CD4-positive, CD25-positive, alpha-beta regulatory T cell (primary cell): ENCODE measurements at regions not wholly inside any gene's neighbourhood (a gene's known extent, or its start where the extent isn't known, plus 50 kb on each side); places are given as distances from the start of the nearest gene placed in this dataset.

Experiments used
- ATAC-seq, 2 donors: fragments of 150-1000 bp; cut with Tn5 transposase; one replicate each; pipeline ENCODE4 v1.10.0; 2021; ENCODE audit warnings: low read depth in 2 of 2, moderate number of reproducible peaks in 2 of 2, moderate library complexity in 1 of 2
- DNase-seq, 3 donors: peaks; one replicate each; pipeline versions ENCODE4 v3.0.0 to v3.0.0-alpha.2; 2012 to 2022; ENCODE audit warnings: mixed read lengths in 1 of 3
- H3K27ac ChIP-seq: one replicate; pipeline ENCODE4 v1.7.0; 2013; ENCODE audit warnings: mild to moderate bottlenecking, low read length; ENCODE audit not compliant: insufficient read depth, poor library complexity, severe bottlenecking
- H3K27me3 ChIP-seq: one replicate; pipeline ENCODE4 v1.7.0; 2013; ENCODE audit warnings: low read length; ENCODE audit not compliant: control insufficient read depth, insufficient read depth
- H3K36me3 ChIP-seq: one replicate; pipeline ENCODE4 v1.7.0; 2013; ENCODE audit warnings: mild to moderate bottlenecking, low read length, moderate library complexity; ENCODE audit not compliant: control insufficient read depth, insufficient read depth
- H3K4me1 ChIP-seq: 2 replicates; pipeline ENCODE4 v1.7.0; 2013; ENCODE audit warnings: mild to moderate bottlenecking, low read length; ENCODE audit not compliant: insufficient read depth, control insufficient read depth, poor library complexity, severe bottlenecking
- H3K4me3 ChIP-seq: one replicate; pipeline ENCODE4 v1.7.0; 2013; ENCODE audit warnings: low read depth, mild to moderate bottlenecking, low read length, moderate library complexity
- H3K9me3 ChIP-seq, 2 experiments: 1 replicate in 1 of 2; 2 replicates in 1 of 2; pipeline ENCODE4 v1.7.0; 2013; ENCODE audit warnings: low read length in 2 of 2, mild to moderate bottlenecking in 1 of 2, moderate library complexity in 1 of 2; ENCODE audit not compliant: control insufficient read depth in 2 of 2
- H3K27ac Mint-ChIP-seq, 3 donors: one replicate each; pipeline ENCODE4 v1.8.0; 2020 to 2022; ENCODE audit warnings: mild to moderate bottlenecking in 3 of 3, mixed read lengths in 3 of 3, moderate library complexity in 2 of 3
- H3K27me3 Mint-ChIP-seq: one replicate; pipeline ENCODE4 v1.8.0; 2022; ENCODE audit warnings: mild to moderate bottlenecking, mixed read lengths
- H3K36me3 Mint-ChIP-seq: one replicate; pipeline ENCODE4 v1.8.0; 2020; ENCODE audit warnings: mixed read lengths
- H3K4me1 Mint-ChIP-seq, 4 donors: one replicate each; pipeline ENCODE4 v1.8.0; 2020 to 2022; ENCODE audit warnings: mixed read lengths in 4 of 4, mild to moderate bottlenecking in 1 of 4
- H3K4me3 Mint-ChIP-seq, 4 donors: one replicate each; pipeline ENCODE4 v1.8.0; 2020 to 2022; ENCODE audit warnings: mild to moderate bottlenecking in 4 of 4, mixed read lengths in 4 of 4, moderate library complexity in 3 of 4
- H3K9me3 Mint-ChIP-seq, 7 donors: one replicate each; pipeline ENCODE4 v1.8.0; 2020 to 2022; ENCODE audit warnings: mixed read lengths in 7 of 7, mild to moderate bottlenecking in 3 of 7, moderate library complexity in 2 of 7

GRCh38 chr20:24098886-24099285, 110.3 kb upstream of the GGTLC1 start:
- no peak overlapping the region for H3K4me3 Mint-ChIP-seq
- H3K9me3 ChIP-seq: no peaks in the 10 kb centered on the region
- H3K4me3 ChIP-seq: no peak overlapping the region
- ATAC-seq (no peak), DNase-seq (no peak)
- no peaks in the 10 kb centered on the region for H3K27me3 ChIP-seq
- H3K4me1 Mint-ChIP-seq: peaks cover 0 to 4% (median 0%) of the 10 kb centered on the region in 4 donors
- no peaks in the 10 kb centered on the region for H3K27me3 Mint-ChIP-seq
- peak overlapping the region in 1 of 3 donors; percentile 39 for H3K27ac Mint-ChIP-seq
- no peaks in the 10 kb centered on the region for H3K4me1 ChIP-seq
- no peak overlapping the region for H3K27ac ChIP-seq
- no peaks in the 10 kb centered on the region for H3K36me3 Mint-ChIP-seq
- peaks cover 0 to 3% (median 0%) of the 10 kb centered on the region in 7 donors for H3K9me3 Mint-ChIP-seq
- no peaks in the 10 kb centered on the region for H3K36me3 ChIP-seq

DNA sequence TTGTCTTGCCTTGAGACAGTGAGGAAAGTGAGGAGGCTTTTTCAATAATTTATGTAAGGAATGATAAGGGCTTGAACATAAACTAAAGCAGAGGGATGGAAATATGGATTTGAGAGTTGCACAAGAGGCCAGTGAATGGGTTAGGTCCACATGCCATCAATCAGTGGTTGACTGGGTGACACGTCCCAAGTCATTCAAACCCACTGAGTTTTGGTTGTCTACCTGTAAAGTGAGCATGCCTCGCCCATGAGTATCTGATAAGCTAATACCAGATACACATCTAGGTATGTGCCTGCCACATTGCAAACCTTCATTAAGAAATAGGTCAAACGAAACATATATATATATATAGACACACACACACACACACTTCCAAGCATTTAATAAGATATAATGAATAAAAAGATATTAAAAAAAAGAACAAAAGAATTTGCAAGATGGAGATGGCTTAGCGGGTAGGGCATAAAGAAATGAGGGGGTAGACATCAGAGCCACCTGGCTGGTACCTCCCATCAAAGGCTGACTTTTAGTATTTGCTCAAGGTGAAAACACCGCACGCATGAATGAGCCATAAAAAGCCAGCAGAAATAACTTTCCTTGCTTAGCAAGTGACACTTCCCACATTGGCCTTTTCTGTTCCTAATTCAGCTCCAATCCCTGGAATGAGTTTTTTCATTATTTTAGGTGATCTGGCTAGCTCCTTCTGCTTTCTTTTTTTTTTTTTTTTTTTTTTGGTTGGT, 109.1 kb upstream of the GGTLC1 start:
- no peak overlapping the region for H3K4me3 Mint-ChIP-seq
- Histone ChIP-seq H3K4me3 (no peak overlapping the region), H3K36me3 (no peaks in the 10 kb centered on the region), H3K4me1 (no peaks in the 10 kb centered on the region), H3K9me3 (no peaks in the 10 kb centered on the region), H3K27ac (no peak overlapping the region), H3K27me3 (no peaks in the 10 kb centered on the region)
- no peak for ATAC-seq
- peaks cover 0 to 4% (median 0%) of the 10 kb centered on the region in 4 donors for H3K4me1 Mint-ChIP-seq
- peaks cover 0 to 3% (median 0%) of the 10 kb centered on the region in 7 donors for H3K9me3 Mint-ChIP-seq
- no peak for DNase-seq
- H3K27me3 Mint-ChIP-seq: peaks cover 5% of the 10 kb centered on the region
- no peaks in the 10 kb centered on the region for H3K36me3 Mint-ChIP-seq
- no peak overlapping the region for H3K27ac Mint-ChIP-seq

GRCh38 chr20:24096864-24097450, 108.4 kb upstream of the GGTLC1 start:
- no peak overlapping the region for H3K27ac ChIP-seq
- Mint-ChIP-seq H3K4me1 (peaks cover 0 to 4% (median 0%) of the 10 kb centered on the region in 4 donors), H3K27me3 (peaks cover 7% of the 10 kb centered on the region), H3K9me3 (peaks cover 0 to 3% (median 0%) of the 10 kb centered on the region in 7 donors), H3K4me3 (no peak overlapping the region), H3K36me3 (no peaks in the 10 kb centered on the region), H3K27ac (peak overlapping the region in 1 of 3 donors; percentile 18)
- H3K4me3 ChIP-seq: no peak overlapping the region
- ATAC-seq (no peak), DNase-seq (no peak)
- H3K4me1 ChIP-seq: no peaks in the 10 kb centered on the region
- no peaks in the 10 kb centered on the region for H3K27me3 ChIP-seq
- H3K36me3 ChIP-seq: no peaks in the 10 kb centered on the region
- H3K9me3 ChIP-seq: no peaks in the 10 kb centered on the region

DNA sequence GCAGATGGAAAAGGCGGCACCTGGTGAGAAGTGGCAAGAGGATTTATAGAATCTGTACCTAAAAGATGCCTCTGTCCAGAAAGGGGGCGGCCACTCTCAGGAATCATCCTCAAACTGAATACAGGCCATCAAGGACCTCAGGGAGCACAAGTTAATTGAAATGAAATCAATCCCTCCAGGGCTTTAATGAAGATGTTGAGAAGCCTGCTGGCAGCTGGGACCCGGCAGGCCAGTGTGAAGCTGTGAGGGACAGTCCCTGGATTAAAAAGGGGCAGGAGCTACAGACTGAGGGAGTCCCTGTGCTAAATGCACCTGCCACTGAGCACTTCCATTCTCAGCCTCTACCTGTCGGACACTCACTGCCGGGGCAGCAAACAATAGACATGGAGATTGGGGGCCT, 107.7 kb upstream of the GGTLC1 start:
- no peaks in the 10 kb centered on the region for H3K27me3 ChIP-seq
- Mint-ChIP-seq H3K27me3 (peaks cover 12% of the 10 kb centered on the region), H3K9me3 (peaks cover 0 to 3% (median 0%) of the 10 kb centered on the region in 7 donors), H3K36me3 (no peaks in the 10 kb centered on the region), H3K27ac (no peak overlapping the region), H3K4me1 (peaks cover 0 to 4% (median 0%) of the 10 kb centered on the region in 4 donors), H3K4me3 (no peak overlapping the region)
- DNase-seq (no peak), ATAC-seq (no peak)
- no peak overlapping the region for H3K4me3 ChIP-seq
- H3K36me3 ChIP-seq: no peaks in the 10 kb centered on the region
- no peaks in the 10 kb centered on the region for H3K9me3 ChIP-seq
- no peaks in the 10 kb centered on the region for H3K4me1 ChIP-seq
- H3K27ac ChIP-seq: no peak overlapping the region

DNA sequence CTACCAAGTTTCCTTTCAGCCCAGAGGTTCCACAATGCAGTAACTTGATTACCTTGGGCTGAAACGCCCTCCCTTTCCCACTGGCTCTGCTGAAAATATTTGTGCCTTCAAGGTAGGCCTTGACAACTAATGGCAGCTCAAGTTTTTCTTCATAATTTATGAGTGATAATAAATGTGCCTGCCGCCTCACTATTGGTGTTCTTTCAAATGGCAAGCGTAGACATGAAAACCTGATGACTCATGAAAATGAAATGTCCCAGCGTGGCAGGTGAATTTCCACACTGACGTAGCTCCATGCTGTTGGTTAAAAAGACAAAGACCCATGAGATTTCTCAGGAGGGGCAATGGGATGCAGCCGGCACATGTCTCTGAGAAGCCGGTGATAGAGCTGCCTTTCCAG, 107.2 kb upstream of the GGTLC1 start:
- no peaks in the 10 kb centered on the region for H3K36me3 ChIP-seq
- Mint-ChIP-seq H3K4me1 (peaks cover 0 to 4% (median 0%) of the 10 kb centered on the region in 4 donors), H3K27ac (no peak overlapping the region), H3K9me3 (peaks cover 0 to 3% (median 0%) of the 10 kb centered on the region in 7 donors), H3K27me3 (peaks cover 12% of the 10 kb centered on the region), H3K4me3 (no peak overlapping the region), H3K36me3 (no peaks in the 10 kb centered on the region)
- DNase-seq (no peak), ATAC-seq (no peak)
- H3K4me3 ChIP-seq: no peak overlapping the region
- H3K27ac ChIP-seq: no peak overlapping the region
- no peaks in the 10 kb centered on the region for H3K4me1 ChIP-seq
- H3K9me3 ChIP-seq: no peaks in the 10 kb centered on the region
- H3K27me3 ChIP-seq: no peaks in the 10 kb centered on the region

GRCh38 chr20:24095303-24095702, 106.7 kb upstream of the GGTLC1 start:
- H3K27me3 ChIP-seq: no peaks in the 10 kb centered on the region
- no peak overlapping the region for H3K4me3 ChIP-seq
- no peaks in the 10 kb centered on the region for H3K36me3 Mint-ChIP-seq
- DNase-seq (no peak), ATAC-seq (no peak)
- H3K36me3 ChIP-seq: no peaks in the 10 kb centered on the region
- no peak overlapping the region for H3K4me3 Mint-ChIP-seq
- peaks cover 0 to 3% (median 0%) of the 10 kb centered on the region in 7 donors for H3K9me3 Mint-ChIP-seq
- no peak overlapping the region for H3K27ac ChIP-seq
- no peaks in the 10 kb centered on the region for H3K4me1 ChIP-seq
- peaks cover 0 to under 1% (median 0%) of the 10 kb centered on the region in 4 donors for H3K4me1 Mint-ChIP-seq
- H3K27me3 Mint-ChIP-seq: peaks cover 12% of the 10 kb centered on the region
- no peaks in the 10 kb centered on the region for H3K9me3 ChIP-seq
- no peak overlapping the region for H3K27ac Mint-ChIP-seq

DNA sequence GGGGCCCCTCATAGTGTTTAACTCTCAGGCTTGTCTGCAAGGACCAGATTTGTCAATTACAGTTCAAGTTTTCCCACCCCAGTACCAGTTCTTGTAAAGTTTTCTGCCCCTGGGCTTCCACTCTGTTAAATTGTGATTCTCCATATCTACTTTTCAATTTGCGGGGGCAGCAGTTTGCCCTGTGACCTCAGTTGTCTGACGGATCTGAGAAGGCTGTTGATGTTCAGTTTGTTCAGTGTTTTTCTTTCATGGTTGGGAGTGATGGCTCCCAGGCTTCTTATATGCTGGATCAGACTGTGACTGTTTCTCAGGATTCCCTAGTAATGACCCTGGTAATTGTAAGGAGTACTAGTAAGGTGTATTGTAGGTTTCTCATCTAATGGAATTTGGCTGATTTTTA, 101.0 kb upstream of the GGTLC1 start:
- H3K4me1 ChIP-seq: no peaks in the 10 kb centered on the region
- peaks cover 0 to 2% (median 0%) of the 10 kb centered on the region in 7 donors for H3K9me3 Mint-ChIP-seq
- H3K27ac Mint-ChIP-seq: no peak overlapping the region
- H3K36me3 ChIP-seq: no peaks in the 10 kb centered on the region
- no peak overlapping the region for H3K4me3 ChIP-seq
- no peaks in the 10 kb centered on the region for H3K27me3 ChIP-seq
- no peak overlapping the region for H3K27ac ChIP-seq
- no peak for ATAC-seq
- DNase-seq: no peak
- H3K36me3 Mint-ChIP-seq: no peaks in the 10 kb centered on the region
- H3K9me3 ChIP-seq: no peaks in the 10 kb centered on the region
- no peaks in the 10 kb centered on the region for H3K4me1 Mint-ChIP-seq
- H3K27me3 Mint-ChIP-seq: peaks cover 12% of the 10 kb centered on the region
- no peak overlapping the region for H3K4me3 Mint-ChIP-seq

GRCh38 chr20:24086121-24086520, 97.5 kb upstream of the GGTLC1 start:
- Histone ChIP-seq H3K27me3 (no peaks in the 10 kb centered on the region), H3K4me1 (no peaks in the 10 kb centered on the region), H3K4me3 (no peak overlapping the region), H3K27ac (no peak overlapping the region), H3K36me3 (no peaks in the 10 kb centered on the region), H3K9me3 (no peaks in the 10 kb centered on the region)
- H3K27me3 Mint-ChIP-seq: no peaks in the 10 kb centered on the region
- no peaks in the 10 kb centered on the region for H3K9me3 Mint-ChIP-seq
- no peaks in the 10 kb centered on the region for H3K4me1 Mint-ChIP-seq
- H3K36me3 Mint-ChIP-seq: no peaks in the 10 kb centered on the region
- ATAC-seq: no peak
- no peak overlapping the region for H3K27ac Mint-ChIP-seq
- no peak overlapping the region for H3K4me3 Mint-ChIP-seq
- DNase-seq: no peak
